ENCODE measurements at regions not wholly inside any gene's neighbourhood (a gene's known extent, or its start where the extent isn't known, plus 50 kb on each side); places are given as distances from the start of the nearest gene placed in this dataset.
"Not testable (repeated sequence)": the region's sequence is repeated elsewhere in the genome, so short reads cannot be mapped to it uniquely, and the experiment has no call there.

DNA sequence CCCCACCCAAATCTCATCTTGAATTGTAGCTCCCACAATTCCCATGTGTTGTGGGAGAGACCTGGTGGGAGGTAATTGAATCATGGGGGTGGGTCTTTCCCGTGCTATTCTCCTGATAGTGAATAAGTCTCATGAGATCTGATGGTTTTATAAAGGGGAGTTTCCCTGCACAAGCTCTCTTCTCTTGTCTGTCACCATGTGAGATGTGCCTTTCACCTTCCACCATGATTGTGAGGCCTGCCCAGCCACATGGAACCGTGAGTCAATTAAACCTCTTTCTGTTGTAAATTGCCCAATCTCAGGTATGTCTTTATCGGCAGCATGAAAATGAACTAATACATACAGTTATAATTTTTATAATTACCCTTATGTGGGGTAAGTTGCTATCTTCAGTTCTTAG, 952.3 kb upstream of the PCDH20 start:
- DNase-seq: not testable (repeated sequence)

DNA sequence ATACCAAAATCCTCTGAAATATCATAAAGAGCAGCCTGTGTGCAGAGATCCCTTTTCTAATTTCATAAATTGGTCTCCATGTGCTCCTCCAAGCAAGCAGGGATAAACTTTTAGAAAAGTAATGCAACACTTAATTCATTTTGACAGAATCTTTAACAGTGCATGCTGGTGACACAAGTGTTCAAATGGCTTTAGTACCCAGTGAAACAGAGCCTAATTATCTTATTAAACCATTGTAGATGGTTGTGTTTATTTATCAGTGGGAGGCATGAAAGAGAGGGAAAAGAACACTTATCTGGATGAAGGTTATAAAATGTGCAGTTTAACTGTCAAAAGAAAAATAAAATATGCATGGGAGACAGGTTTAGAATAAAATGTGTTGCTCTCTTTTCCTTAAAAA, 945.0 kb upstream of the PCDH20 start:
- no peak for DNase-seq

GRCh38 chr13:62358646-62358932, 942.9 kb upstream of the PCDH20 start:
- no peak for DNase-seq

- no peak for DNase-seq
These were observed 942.4 kb upstream of the PCDH20 start for GRCh38 chr13:62357887-62358645.

GRCh38 chr13:62356977-62357376, 941.3 kb upstream of the PCDH20 start:
- DNase-seq: no peak

GRCh38 chr13:62337109-62337880, 921.6 kb upstream of the PCDH20 start:
- DNase-seq: no peak

DNA sequence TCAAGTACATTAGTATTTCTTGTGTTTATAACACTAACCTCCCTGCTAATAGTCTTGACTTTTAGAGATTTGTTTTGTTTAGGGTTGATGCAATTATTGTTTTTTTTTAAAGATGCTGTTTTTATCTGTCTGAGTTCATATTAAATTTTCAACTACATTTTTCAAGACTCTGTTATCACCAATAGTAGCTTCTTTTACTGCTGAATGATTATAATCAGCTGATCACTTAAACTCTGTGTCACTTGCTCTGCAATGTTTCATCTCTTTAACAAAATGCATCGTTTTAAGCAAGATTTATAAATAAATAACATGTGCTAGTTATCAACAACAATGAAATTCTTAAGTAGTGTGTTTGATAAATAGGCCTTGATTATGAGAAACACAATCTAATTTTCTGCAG, 920.9 kb upstream of the PCDH20 start:
- DNase-seq: no peak

DNA sequence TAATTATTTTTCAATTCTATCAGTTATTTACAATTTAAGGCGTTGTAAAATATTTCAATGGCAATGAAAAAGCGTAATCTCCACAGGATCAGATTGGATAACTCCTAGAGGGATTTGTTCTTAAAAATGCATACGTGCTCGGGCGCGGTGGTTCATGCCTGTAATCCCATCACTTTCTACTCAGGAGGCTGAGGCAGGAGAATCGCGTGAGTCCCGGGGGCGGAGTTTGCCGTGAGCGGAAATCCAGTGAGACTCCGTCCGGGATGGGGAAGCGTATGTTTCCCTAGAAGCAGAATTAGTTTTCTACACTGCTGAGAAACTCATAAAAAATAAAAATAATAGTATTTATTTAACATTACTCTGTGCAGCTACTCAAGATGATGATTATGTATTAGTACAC, 917.8 kb upstream of the PCDH20 start:
- DNase-seq: no peak

DNA sequence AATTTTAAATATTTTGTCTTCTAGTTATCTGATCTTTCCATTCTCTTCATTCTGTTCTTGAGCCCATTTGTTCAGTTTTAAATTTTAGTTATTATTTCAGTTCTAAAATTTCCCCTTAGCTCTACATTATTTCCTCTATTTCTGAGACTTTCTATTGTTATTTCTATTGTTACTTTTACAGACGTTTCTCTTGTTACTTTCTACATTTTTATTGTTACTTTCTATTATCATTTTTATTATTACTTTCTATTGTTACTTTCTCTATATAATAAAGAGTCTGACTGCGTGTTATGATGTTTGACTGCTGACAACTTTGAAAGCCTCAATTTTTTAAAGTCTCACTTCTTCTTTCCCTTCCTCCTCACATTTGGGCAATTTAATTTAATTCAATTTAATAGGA, 915.7 kb upstream of the PCDH20 start:
- DNase-seq: no peak

- DNase-seq: no peak
These were observed 911.7 kb upstream of the PCDH20 start for GRCh38 chr13:62327367-62327766.

DNA sequence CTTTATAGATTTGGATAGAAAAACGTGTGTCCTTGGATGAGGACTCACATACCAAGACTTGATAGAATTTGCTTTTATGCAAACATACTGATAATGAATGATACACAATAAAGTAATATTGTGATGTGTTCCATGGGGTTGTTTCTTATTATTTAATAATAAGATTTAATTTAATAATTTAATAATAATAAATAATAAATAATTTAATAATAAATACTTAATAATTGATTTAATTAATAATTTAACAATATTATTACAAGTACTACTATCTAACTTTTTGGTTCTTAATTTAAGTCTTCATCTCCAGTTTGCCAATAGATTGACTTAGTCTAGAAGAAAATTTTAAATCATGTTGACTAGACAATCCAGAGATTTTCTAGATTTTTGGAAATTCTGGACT, 909.2 kb upstream of the PCDH20 start:
- no peak for DNase-seq

DNA sequence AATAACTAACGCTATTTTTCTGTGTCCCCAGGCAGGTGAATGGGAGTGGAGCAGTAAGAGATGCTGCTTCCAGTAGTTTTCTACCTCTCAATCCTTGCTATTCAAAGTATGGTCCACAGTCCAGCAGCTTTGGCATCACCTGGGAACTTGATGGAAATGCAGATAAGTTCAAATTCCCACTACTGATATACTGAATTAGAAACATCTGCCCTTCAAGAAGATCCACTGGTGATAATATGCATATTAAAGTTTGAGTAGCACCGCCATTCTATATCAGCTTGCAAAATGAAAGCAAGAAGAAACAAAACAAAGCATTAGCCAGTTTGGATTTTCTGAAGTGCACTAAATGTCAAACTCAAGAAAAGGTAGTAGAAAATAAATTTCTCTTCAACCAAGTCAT, 906.2 kb upstream of the PCDH20 start:
- DNase-seq: no peak

DNA sequence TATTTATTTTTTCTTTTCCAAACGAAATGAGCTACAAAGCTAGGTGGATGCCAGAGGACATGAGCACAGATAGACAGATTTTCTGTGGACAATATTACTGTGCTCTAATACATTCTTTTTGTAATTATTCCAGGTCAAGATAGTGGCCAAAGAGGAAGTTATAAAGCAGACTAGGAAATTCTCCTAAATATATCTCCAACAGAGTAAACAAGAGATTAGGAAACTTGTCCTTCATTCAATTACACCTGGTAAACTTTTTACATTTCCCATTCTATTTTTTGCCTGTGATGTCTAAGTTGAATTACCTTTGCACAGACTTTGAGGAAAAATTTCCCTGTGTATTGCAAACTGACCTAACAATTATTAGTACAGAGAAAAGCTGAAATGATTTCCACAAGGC, 905.5 kb upstream of the PCDH20 start:
- DNase-seq: no peak

- DNase-seq: no peak
These were observed 904.8 kb upstream of the PCDH20 start for GRCh38 chr13:62320129-62321108.

DNA sequence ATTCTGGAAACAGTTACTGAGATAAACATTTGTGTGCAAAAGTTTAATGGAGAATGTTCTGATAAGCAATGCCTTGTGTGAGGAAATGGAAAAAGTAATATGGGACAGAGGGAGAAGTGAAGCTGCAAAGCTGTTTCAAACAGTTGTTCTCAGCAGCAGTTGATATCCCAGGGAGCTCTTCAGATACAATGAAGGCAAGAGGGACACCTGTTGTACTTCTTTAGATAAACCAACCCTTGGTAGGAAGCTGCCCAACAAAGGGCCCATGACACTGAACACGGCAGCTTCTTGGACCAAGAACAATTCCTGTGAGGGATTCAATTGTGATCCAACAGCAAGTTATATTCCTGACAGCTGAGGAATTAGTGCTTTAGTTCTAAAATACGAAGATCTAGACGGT, 894.3 kb upstream of the PCDH20 start:
- no peak for DNase-seq

DNA sequence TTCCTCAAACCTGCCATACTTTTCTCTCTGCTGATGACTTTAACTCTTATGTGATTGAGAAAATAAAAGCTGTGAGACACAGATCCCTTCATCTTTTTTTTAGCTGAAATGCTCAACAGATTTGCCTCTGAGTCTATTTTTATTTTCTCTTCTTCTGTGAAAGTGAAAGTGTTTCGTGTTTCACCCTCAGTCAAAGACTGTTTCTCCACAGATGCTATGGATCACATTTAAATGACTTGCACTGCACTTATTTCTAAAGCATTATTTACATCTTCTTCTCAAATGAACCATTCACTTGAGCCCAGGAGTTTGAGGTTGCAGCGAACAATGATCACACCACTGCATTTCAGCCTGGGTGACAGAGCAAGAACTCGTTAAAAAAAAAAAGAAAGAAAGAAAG, 890.1 kb upstream of the PCDH20 start:
- DNase-seq: no peak

GRCh38 chr13:62302341-62302740, 886.7 kb upstream of the PCDH20 start:
- no peak for DNase-seq

DNA sequence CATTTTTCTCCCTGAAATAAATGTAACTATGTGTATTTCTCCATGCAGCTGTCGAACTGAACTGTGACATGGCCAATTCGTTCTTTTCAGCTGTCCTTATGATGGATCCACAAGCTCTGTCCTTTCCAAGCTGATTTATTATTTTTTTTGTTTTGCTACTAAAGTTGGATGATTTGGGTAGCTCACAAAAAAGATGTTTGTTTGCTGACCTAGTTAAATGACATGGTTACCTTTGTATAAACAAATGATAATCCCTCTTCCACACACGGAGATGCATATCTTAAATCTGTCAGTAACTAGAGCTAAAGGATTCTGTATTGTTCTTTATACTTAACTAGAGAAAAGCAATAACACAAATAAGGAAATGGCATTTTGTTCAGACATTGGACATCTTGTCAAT, 884.3 kb upstream of the PCDH20 start:
- DNase-seq: no peak

DNA sequence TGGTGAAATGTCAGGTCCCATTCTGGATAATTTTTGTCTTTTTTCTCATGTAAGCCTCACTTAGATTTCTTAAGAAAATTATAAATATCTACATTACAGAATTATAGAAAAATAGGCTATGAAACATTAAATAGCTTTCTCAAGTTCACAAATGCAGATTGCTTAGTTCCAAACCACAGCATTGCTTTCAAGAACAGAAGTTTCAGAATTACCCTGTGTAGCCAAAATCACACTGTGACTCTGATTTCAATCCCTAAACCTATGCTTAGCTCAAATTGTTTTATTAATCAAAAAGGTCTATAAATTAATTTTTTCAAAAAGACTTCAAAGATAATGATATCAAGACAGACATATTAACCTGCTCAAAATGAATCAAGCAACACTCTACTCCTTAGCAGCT, 881.2 kb upstream of the PCDH20 start:
- DNase-seq: no peak

GRCh38 chr13:62294244-62294643, 878.6 kb upstream of the PCDH20 start:
- DNase-seq: no peak

- DNase-seq: no peak
These were observed 877.2 kb upstream of the PCDH20 start for GRCh38 chr13:62292714-62293480.

GRCh38 chr13:62290542-62290941, 874.9 kb upstream of the PCDH20 start:
- DNase-seq: no peak

GRCh38 chr13:62287764-62288163, 872.1 kb upstream of the PCDH20 start:
- no peak for DNase-seq
